HG02885 (cell line): ENCODE measurements at regions not wholly inside any gene's neighbourhood (a gene's known extent, or its start where the extent isn't known, plus 50 kb on each side); places are given as distances from the start of the nearest gene placed in this dataset.

Source experiments
- ATAC-seq: cut with Tn5 transposase; IDR thresholded peaks from one replicate; pipeline ENCODE4 v1.9.1; 2021; ENCODE audit warnings: mild to moderate bottlenecking; ENCODE audit not compliant: unreplicated experiment, poor library complexity

GRCh38 chr5:167633931-167634341, 657.5 kb upstream of the WWC1 start:
- ATAC-seq, result no peak

GRCh38 chr5:167634432-167634831, 657.0 kb upstream of the WWC1 start:
- no peak for ATAC-seq

- ATAC-seq, result no peak
These were observed 652.6 kb upstream of the WWC1 start for GRCh38 chr5:167638816-167639215.

GRCh38 chr5:167639273-167639672, 652.2 kb upstream of the WWC1 start:
- no peak for ATAC-seq

- ATAC-seq, result no peak
These were observed 651.7 kb upstream of the WWC1 start for GRCh38 chr5:167639766-167640165.

- no peak for ATAC-seq
These were observed 649.3 kb upstream of the WWC1 start for GRCh38 chr5:167642181-167642580.

- ATAC-seq, result no peak
These were observed 648.5 kb upstream of the WWC1 start for GRCh38 chr5:167642779-167643517.

- no peak for ATAC-seq
These were observed 647.7 kb upstream of the WWC1 start for GRCh38 chr5:167643631-167644280.

GRCh38 chr5:167644619-167645018, 646.8 kb upstream of the WWC1 start:
- no peak for ATAC-seq

GRCh38 chr5:167649471-167649870, 642.0 kb upstream of the WWC1 start:
- ATAC-seq, result no peak

- no peak for ATAC-seq
These were observed 638.8 kb upstream of the WWC1 start for GRCh38 chr5:167652690-167653089.

- ATAC-seq, result no peak
These were observed 637.8 kb upstream of the WWC1 start for GRCh38 chr5:167653645-167654106.

GRCh38 chr5:167657016-167657415, 634.4 kb upstream of the WWC1 start:
- ATAC-seq, result no peak

- ATAC-seq, result no peak
These were observed 632.6 kb upstream of the WWC1 start for GRCh38 chr5:167658889-167659288.

GRCh38 chr5:167661605-167662004, 629.8 kb upstream of the WWC1 start:
- ATAC-seq, result no peak

- no peak for ATAC-seq
These were observed 627.1 kb upstream of the WWC1 start for GRCh38 chr5:167664222-167664804.

GRCh38 chr5:167665841-167666375, 625.5 kb upstream of the WWC1 start:
- no peak for ATAC-seq

GRCh38 chr5:167671176-167671575, 620.3 kb upstream of the WWC1 start:
- no peak for ATAC-seq

GRCh38 chr5:167673942-167674341, 617.5 kb upstream of the WWC1 start:
- no peak for ATAC-seq

- ATAC-seq, result no peak
These were observed 613.0 kb upstream of the WWC1 start for GRCh38 chr5:167678481-167678880.

GRCh38 chr5:167684251-167684650, 607.2 kb upstream of the WWC1 start:
- ATAC-seq, result no peak
